Mammary epithelial cell (primary cell): ENCODE measurements at regions not wholly inside any gene's neighbourhood (a gene's known extent, or its start where the extent isn't known, plus 50 kb on each side); places are given as distances from the start of the nearest gene placed in this dataset.

Experiments
- EZH2 ChIP-seq: IDR thresholded peaks from 2 replicates; pipeline ENCODE4 v1.6.1; 2012; ENCODE audit warnings: low read length, inconsistent platforms, borderline replicate concordance
- TF ChIP-seq, protein P1 (sequence below), 2 donors: IDR thresholded peaks in 1 of 2; conservative IDR thresholded peaks in 1 of 2; 2 replicates each; pipeline ENCODE4 v1.5.1; 2011 to 2012; ENCODE audit warnings: inconsistent platforms in 2 of 2, low read length in 2 of 2, mild to moderate bottlenecking in 2 of 2, control low read depth in 1 of 2, low read depth in 1 of 2; ENCODE audit not compliant: insufficient read depth in 1 of 2; ENCODE audit errors: extremely low read depth in 1 of 2

DNA sequence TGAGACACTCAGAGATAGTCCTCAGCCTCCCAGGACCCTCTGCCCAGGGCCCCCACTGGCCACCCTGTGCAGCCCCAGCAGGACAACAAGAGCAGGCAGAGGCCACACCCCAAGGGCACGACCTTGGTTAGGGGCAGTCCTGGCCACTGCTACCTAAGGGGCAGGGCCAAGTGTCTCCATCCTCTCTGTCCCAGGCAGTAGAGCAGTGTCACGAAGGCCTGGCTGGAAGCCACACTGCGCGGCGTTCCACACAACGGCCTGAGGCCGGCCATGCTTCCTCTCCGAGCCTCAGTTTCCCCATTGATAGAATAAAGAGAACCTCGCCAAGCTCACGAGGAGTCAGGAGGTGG lies 1074.3 kb downstream of the BRD1 start:
- TF ChIP-seq, protein P1, sequence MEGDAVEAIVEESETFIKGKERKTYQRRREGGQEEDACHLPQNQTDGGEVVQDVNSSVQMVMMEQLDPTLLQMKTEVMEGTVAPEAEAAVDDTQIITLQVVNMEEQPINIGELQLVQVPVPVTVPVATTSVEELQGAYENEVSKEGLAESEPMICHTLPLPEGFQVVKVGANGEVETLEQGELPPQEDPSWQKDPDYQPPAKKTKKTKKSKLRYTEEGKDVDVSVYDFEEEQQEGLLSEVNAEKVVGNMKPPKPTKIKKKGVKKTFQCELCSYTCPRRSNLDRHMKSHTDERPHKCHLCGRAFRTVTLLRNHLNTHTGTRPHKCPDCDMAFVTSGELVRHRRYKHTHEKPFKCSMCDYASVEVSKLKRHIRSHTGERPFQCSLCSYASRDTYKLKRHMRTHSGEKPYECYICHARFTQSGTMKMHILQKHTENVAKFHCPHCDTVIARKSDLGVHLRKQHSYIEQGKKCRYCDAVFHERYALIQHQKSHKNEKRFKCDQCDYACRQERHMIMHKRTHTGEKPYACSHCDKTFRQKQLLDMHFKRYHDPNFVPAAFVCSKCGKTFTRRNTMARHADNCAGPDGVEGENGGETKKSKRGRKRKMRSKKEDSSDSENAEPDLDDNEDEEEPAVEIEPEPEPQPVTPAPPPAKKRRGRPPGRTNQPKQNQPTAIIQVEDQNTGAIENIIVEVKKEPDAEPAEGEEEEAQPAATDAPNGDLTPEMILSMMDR (conservative IDR thresholded peaks at IDR 0.05 in 1 of 2, IDR thresholded peaks at IDR 0.05 in 1 of 2; ENCODE audit: extremely low read depth in 1 of 2, insufficient read depth in 1 of 2, low read depth in 1 of 2, low read length in 2 of 2), result no peak
- TF ChIP-seq EZH2, result no peak
